Nephron (organoid): ENCODE measurements at regions not wholly inside any gene's neighbourhood (a gene's known extent, or its start where the extent isn't known, plus 50 kb on each side); places are given as distances from the start of the nearest gene placed in this dataset.

Experiments used
- H3K27ac Mint-ChIP-seq, 3 experiments: 2 replicates each; pipeline ENCODE4 v1.8.0; 2020; ENCODE audit warnings: mixed read lengths in 3 of 3, mild to moderate bottlenecking in 2 of 3, moderate library complexity in 1 of 3
- H3K27me3 Mint-ChIP-seq: 2 replicates; pipeline ENCODE4 v1.8.0; 2021; ENCODE audit warnings: low read depth, mild to moderate bottlenecking, moderate library complexity, mixed read lengths
- H3K36me3 Mint-ChIP-seq: 2 replicates; pipeline ENCODE4 v1.8.0; 2020; ENCODE audit warnings: low read depth, mixed read lengths
- H3K4me1 Mint-ChIP-seq: 2 replicates; pipeline ENCODE4 v1.8.0; 2020; ENCODE audit warnings: mixed read lengths
- H3K4me3 Mint-ChIP-seq, 3 experiments: 2 replicates each; pipeline ENCODE4 v1.8.0; 2020; ENCODE audit warnings: mild to moderate bottlenecking in 3 of 3, mixed read lengths in 3 of 3, moderate library complexity in 2 of 3
- H3K9me3 Mint-ChIP-seq: 2 replicates; pipeline ENCODE4 v1.8.0; 2020; ENCODE audit warnings: mixed read lengths
- CTCF ChIP-seq, 3 experiments: fragments of 200-600 bp; sonication (generic); IDR thresholded peaks; one replicate each; pipeline ENCODE4 v1.5.0; 2021; ENCODE audit warnings: antibody characterized with exemption in 3 of 3; ENCODE audit not compliant: unreplicated experiment in 3 of 3

DNA sequence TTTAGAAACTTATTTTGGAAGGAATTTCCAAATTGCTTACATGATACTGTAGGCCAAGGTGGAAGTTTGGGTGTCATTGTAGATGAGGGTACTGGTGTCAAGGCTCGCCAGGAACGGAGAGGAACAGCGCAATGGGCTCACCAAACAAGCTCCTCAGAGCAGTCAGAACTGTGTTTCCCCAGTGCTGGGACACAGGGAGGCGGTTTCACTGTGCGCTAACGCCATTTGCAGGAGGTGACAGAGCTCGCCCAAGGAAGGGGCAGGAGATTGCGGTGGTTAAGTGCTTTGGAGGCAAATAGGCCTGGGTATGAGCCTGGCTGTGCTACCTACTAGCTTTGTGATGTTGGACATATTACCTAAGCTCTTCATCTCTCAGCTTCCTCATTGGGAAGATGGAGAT, 57.3 kb downstream of the HHEX start:
- H3K27ac Mint-ChIP-seq, result no peak overlapping the region
- no peaks in the 10 kb centered on the region for H3K4me1 Mint-ChIP-seq
- no peaks in the 10 kb centered on the region for H3K36me3 Mint-ChIP-seq
- TF ChIP-seq CTCF (IDR thresholded peaks at IDR 0.05; ENCODE audit: unreplicated experiment in 3 of 3), result no peak
- no peak overlapping the region for H3K4me3 Mint-ChIP-seq
- peaks cover 3% of the 10 kb centered on the region for H3K9me3 Mint-ChIP-seq
- peaks cover 8% of the 10 kb centered on the region for H3K27me3 Mint-ChIP-seq

- H3K27me3 Mint-ChIP-seq, result peaks cover 8% of the 10 kb centered on the region
- H3K4me3 Mint-ChIP-seq, result no peak overlapping the region
- no peak overlapping the region for H3K27ac Mint-ChIP-seq
- H3K4me1 Mint-ChIP-seq, result no peaks in the 10 kb centered on the region
- no peaks in the 10 kb centered on the region for H3K36me3 Mint-ChIP-seq
- H3K9me3 Mint-ChIP-seq, result peaks cover 3% of the 10 kb centered on the region
- no peak for TF ChIP-seq CTCF (IDR thresholded peaks at IDR 0.05; ENCODE audit: unreplicated experiment in 3 of 3)
These were observed 57.8 kb downstream of the HHEX start for GRCh38 chr10:92747600-92747999.

DNA sequence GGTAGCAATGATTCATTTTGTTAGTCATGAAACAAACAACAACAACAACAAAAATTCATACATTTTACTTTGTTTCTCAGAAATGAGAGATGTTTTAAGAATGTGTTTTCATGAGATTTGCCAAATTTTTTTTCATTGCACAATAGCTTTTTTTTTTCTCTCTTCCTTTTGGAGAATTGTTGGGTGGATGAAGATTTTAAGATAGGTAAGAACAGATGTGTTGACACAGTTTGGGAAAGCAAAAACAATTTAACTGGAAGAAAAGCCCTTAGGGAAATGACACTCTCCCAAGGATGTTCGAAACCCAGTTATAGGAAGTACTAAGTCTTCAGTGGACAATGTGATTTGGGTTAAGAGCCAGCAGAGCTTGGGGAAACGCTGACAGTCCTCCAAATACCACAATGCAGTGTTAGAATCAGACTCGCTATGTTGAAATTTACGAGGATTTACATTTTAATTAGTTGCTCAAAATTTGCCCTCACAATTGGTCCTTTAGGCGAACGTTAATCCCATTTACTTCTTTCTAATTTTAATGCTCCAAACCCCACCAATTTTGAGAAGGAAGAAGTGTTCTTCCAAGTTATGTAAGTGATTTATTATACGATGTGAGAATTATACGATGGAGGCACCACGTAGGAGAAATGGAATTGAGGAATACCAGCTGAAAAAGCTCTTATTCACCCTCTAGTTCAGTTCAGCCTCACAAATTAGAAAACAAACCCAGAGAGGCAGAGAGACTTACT, 61.2 kb downstream of the HHEX start:
- Mint-ChIP-seq H3K27ac (no peak overlapping the region), H3K4me3 (no peak overlapping the region), H3K4me1 (no peaks in the 10 kb centered on the region), H3K27me3 (peaks cover 11% of the 10 kb centered on the region), H3K36me3 (no peaks in the 10 kb centered on the region), H3K9me3 (peaks cover 3% of the 10 kb centered on the region)
- TF ChIP-seq CTCF (IDR thresholded peaks at IDR 0.05; ENCODE audit: unreplicated experiment in 3 of 3), result no peak

DNA sequence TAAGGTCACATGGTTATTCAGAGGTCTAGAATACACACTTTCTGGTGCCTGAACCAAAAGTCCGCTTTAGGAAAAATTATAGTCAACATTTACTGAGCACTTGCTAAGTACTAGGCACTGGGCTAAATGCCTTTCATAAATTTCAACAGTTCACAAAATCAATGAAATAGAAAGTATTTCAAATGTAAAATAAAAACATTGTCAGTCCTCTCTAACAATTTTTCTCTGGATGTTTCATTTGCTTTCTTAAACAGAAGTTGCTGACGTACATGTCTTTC, 61.7 kb downstream of the HHEX start:
- Mint-ChIP-seq H3K27ac (no peak overlapping the region), H3K4me1 (peaks cover 5% of the 10 kb centered on the region), H3K9me3 (peaks cover 3% of the 10 kb centered on the region), H3K36me3 (no peaks in the 10 kb centered on the region), H3K4me3 (no peak overlapping the region), H3K27me3 (peaks cover 11% of the 10 kb centered on the region)
- no peak for TF ChIP-seq CTCF (IDR thresholded peaks at IDR 0.05; ENCODE audit: unreplicated experiment in 3 of 3)

DNA sequence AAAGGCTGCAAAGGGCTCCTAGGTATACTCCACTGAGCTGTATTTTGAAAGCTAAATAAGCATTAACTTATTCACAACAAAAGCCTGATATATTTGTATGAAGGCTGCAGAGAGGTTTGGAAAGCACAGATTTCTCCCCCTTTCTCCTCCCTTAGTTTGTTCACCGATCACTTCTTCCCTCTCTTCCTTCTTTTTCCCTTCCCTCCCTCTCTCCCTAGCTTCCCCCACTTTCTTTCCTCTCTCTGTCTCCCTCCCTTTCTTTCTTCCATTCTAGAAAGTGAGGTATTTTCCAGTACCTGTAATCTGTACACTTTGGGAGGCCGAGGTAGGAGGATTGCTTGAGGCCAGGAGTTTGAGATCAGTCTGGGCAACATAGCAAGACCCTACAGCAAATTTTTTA, 62.1 kb downstream of the HHEX start:
- Mint-ChIP-seq H3K4me3 (no peak overlapping the region), H3K27ac (no peak overlapping the region), H3K36me3 (no peaks in the 10 kb centered on the region), H3K9me3 (peaks cover 3% of the 10 kb centered on the region), H3K4me1 (peaks cover 7% of the 10 kb centered on the region), H3K27me3 (peaks cover 11% of the 10 kb centered on the region)
- no peak for TF ChIP-seq CTCF (IDR thresholded peaks at IDR 0.05; ENCODE audit: unreplicated experiment in 3 of 3)

DNA sequence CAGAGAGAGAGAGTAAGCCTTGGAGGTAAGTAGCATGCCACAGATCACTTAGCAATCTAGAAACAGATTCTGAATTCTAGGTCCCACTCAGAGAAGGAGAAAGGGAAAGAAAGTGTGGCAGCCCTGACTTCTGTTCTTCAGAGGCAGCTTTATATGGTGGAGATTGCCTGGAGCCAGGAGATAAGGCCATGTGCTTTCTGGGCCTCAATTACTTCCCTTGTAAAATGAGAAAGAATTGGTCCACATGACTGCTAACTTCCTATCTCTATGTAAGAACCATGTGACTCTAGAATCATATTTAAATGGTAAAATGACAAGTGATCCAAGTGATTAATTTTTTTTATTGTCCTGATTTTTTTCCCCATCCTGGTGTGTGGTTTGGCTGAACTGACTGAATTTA, 64.1 kb downstream of the HHEX start:
- Mint-ChIP-seq H3K4me1 (peaks cover 14% of the 10 kb centered on the region), H3K9me3 (no peaks in the 10 kb centered on the region), H3K27me3 (peaks cover 11% of the 10 kb centered on the region), H3K27ac (no peak overlapping the region), H3K4me3 (no peak overlapping the region), H3K36me3 (no peaks in the 10 kb centered on the region)
- TF ChIP-seq CTCF (IDR thresholded peaks at IDR 0.05; ENCODE audit: unreplicated experiment in 3 of 3), result no peak
